ENCODE measurements at regions not wholly inside any gene's neighbourhood (a gene's known extent, or its start where the extent isn't known, plus 50 kb on each side); places are given as distances from the start of the nearest gene placed in this dataset.

DNA sequence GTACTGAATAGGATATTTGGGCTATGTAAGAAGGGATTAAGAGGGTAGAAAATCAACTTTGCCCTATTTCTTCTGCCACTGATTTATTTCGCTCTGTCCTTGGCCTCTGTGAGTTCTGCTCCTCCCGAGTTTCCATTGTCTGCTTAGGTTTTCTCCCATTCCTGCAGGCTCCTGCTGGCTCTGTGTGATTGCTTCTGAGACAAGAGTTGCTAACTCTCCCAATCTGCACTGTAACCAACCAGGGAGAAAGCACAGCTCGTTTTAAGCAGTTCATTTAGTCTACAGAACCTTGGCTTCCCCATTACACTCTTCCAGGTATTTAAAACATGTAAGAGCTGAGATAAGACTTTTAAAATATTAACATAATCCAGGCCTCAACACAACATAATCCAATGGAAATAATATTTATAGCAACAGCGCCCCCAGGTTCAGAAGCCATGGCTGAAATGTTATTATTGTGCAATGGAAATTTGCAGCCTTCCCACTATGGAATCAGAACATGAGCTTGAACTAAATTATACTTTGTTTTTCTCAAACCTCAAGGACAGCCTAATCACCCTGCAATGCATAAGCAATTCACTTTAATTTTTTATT, 203.5 kb downstream of the ERCC6L2 start:
- H3K9me3 ChIP-seq (ENCODE audit: insufficient read depth, low read depth, low read length) = no peaks in the 10 kb centered on the region
- no peaks in the 10 kb centered on the region for H4K20me1 ChIP-seq (ENCODE audit: insufficient read depth, low read length, poor library complexity, severe bottlenecking)
- no peaks in the 10 kb centered on the region for H3K36me3 ChIP-seq (ENCODE audit: insufficient read depth, low read length)
- H3K79me2 ChIP-seq (ENCODE audit: insufficient read depth, low read length) = no peaks in the 10 kb centered on the region
- H3K9ac ChIP-seq (ENCODE audit: low read depth, low read length, poor library complexity, severe bottlenecking) = no peak overlapping the region
- no peak overlapping the region for H3K4me3 ChIP-seq (ENCODE audit: low read length, poor library complexity, severe bottlenecking)
- TF ChIP-seq CTCF (conservative IDR thresholded peaks at IDR 0.05; ENCODE audit: low read length) (peak; percentile 36), EZH2phosphoT487 (IDR thresholded peaks at IDR 0.05; ENCODE audit: borderline replicate concordance) (no peak)
- H3K27me3 ChIP-seq (ENCODE audit: insufficient read depth, low read length, poor library complexity, severe bottlenecking) = no peaks in the 10 kb centered on the region
- H3F3A ChIP-seq (ENCODE audit: low read depth) = no peaks in the 10 kb centered on the region
- H2AFZ ChIP-seq (ENCODE audit: low read length) = no peak overlapping the region
- no peak overlapping the region for H3K4me2 ChIP-seq (ENCODE audit: low read depth, low read length, poor library complexity, severe bottlenecking)
- H3K4me1 ChIP-seq (ENCODE audit: insufficient read depth, low read length, poor library complexity, severe bottlenecking) = peaks cover 6% of the 10 kb centered on the region
- no peaks in the 10 kb centered on the region for H3K9me2 ChIP-seq (replicated peaks; ENCODE audit: low read depth, low read length)

DNA sequence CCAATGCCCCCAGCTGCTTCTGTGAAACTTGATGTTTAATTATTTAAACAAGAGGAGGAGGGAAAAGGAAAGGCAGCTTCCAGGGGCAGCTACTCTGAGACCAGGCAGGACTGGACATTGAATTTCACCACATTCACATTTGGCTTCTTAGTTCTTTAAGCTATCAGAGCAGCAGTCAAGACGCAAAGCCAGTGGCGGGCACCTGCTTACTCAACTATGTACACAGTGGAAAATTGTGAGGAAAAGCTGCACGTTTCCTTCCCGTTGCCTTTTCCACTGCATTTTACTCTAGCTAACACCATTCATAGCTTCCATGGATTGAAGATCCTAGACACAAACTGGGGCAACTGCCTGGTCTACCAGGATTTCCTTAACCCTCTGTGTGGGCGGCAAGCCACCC, 200.3 kb downstream of the ERCC6L2 start:
- no peak overlapping the region for H2AFZ ChIP-seq (ENCODE audit: low read length)
- H4K20me1 ChIP-seq (ENCODE audit: insufficient read depth, low read length, poor library complexity, severe bottlenecking) = no peaks in the 10 kb centered on the region
- H3K4me3 ChIP-seq (ENCODE audit: low read length, poor library complexity, severe bottlenecking) = no peak overlapping the region
- H3K9ac ChIP-seq (ENCODE audit: low read depth, low read length, poor library complexity, severe bottlenecking) = no peak overlapping the region
- no peaks in the 10 kb centered on the region for H3K9me2 ChIP-seq (replicated peaks; ENCODE audit: low read depth, low read length)
- H3F3A ChIP-seq (ENCODE audit: low read depth) = no peaks in the 10 kb centered on the region
- H3K79me2 ChIP-seq (ENCODE audit: insufficient read depth, low read length) = no peaks in the 10 kb centered on the region
- no peaks in the 10 kb centered on the region for H3K27me3 ChIP-seq (ENCODE audit: insufficient read depth, low read length, poor library complexity, severe bottlenecking)
- TF ChIP-seq CTCF (conservative IDR thresholded peaks at IDR 0.05; ENCODE audit: low read length) (no peak), EZH2phosphoT487 (IDR thresholded peaks at IDR 0.05; ENCODE audit: borderline replicate concordance) (no peak)
- H3K9me3 ChIP-seq (ENCODE audit: insufficient read depth, low read depth, low read length) = no peaks in the 10 kb centered on the region
- no peaks in the 10 kb centered on the region for H3K4me1 ChIP-seq (ENCODE audit: insufficient read depth, low read length, poor library complexity, severe bottlenecking)
- H3K36me3 ChIP-seq (ENCODE audit: insufficient read depth, low read length) = no peaks in the 10 kb centered on the region
- no peak overlapping the region for H3K4me2 ChIP-seq (ENCODE audit: low read depth, low read length, poor library complexity, severe bottlenecking)

- H2AFZ ChIP-seq (ENCODE audit: low read length) = no peak overlapping the region
Observed at GRCh38 chr9:96075111-96075510, 199.6 kb downstream of the ERCC6L2 start.

More at GRCh38 chr9:96075111-96075510, 199.6 kb downstream of the ERCC6L2 start:
- H3K36me3 ChIP-seq (ENCODE audit: insufficient read depth, low read length) = no peaks in the 10 kb centered on the region
- no peaks in the 10 kb centered on the region for H3F3A ChIP-seq (ENCODE audit: low read depth)
- no peaks in the 10 kb centered on the region for H3K9me2 ChIP-seq (replicated peaks; ENCODE audit: low read depth, low read length)
- no peak for TF ChIP-seq EZH2phosphoT487 (IDR thresholded peaks at IDR 0.05; ENCODE audit: borderline replicate concordance)
- TF ChIP-seq CTCF (conservative IDR thresholded peaks at IDR 0.05; ENCODE audit: low read length) = no peak
- no peak overlapping the region for H3K4me3 ChIP-seq (ENCODE audit: low read length, poor library complexity, severe bottlenecking)
- no peaks in the 10 kb centered on the region for H4K20me1 ChIP-seq (ENCODE audit: insufficient read depth, low read length, poor library complexity, severe bottlenecking)
- no peak overlapping the region for H3K9ac ChIP-seq (ENCODE audit: low read depth, low read length, poor library complexity, severe bottlenecking)
- H3K27me3 ChIP-seq (ENCODE audit: insufficient read depth, low read length, poor library complexity, severe bottlenecking) = no peaks in the 10 kb centered on the region
- H3K9me3 ChIP-seq (ENCODE audit: insufficient read depth, low read depth, low read length) = no peaks in the 10 kb centered on the region
- H3K4me1 ChIP-seq (ENCODE audit: insufficient read depth, low read length, poor library complexity, severe bottlenecking) = no peaks in the 10 kb centered on the region
- H3K79me2 ChIP-seq (ENCODE audit: insufficient read depth, low read length) = no peaks in the 10 kb centered on the region
- no peak overlapping the region for H3K4me2 ChIP-seq (ENCODE audit: low read depth, low read length, poor library complexity, severe bottlenecking)

Measured in Loucy (cell line).